ENCODE measurements at regions not wholly inside any gene's neighbourhood (a gene's known extent, or its start where the extent isn't known, plus 50 kb on each side); places are given as distances from the start of the nearest gene placed in this dataset.

- no peak for TF ChIP-seq USF1 (IDR thresholded peaks at IDR 0.05)
- no peak for TF ChIP-seq RAD21 (IDR thresholded peaks at IDR 0.05; ENCODE audit: low read depth)
- no peak for TF ChIP-seq MAX (IDR thresholded peaks at IDR 0.05)
- TF ChIP-seq CEBPB (IDR thresholded peaks at IDR 0.05): no peak
- TF ChIP-seq YY1 (IDR thresholded peaks at IDR 0.05; ENCODE audit: low read depth): no peak
Measured at GRCh38 chr12:42002563-42002962, 142.1 kb downstream of the GXYLT1 start.

- TF ChIP-seq RAD21 (IDR thresholded peaks at IDR 0.05; ENCODE audit: low read depth) (no peak), EP300 (IDR thresholded peaks at IDR 0.05; ENCODE audit: borderline replicate concordance) (no peak), CEBPB (IDR thresholded peaks at IDR 0.05) (no peak), USF1 (IDR thresholded peaks at IDR 0.05) (no peak), MAX (IDR thresholded peaks at IDR 0.05) (no peak), TEAD4 (IDR thresholded peaks at IDR 0.05) (no peak), TCF12 (IDR thresholded peaks at IDR 0.05; ENCODE audit: low read depth) (no peak), REST (IDR thresholded peaks at IDR 0.05; ENCODE audit: low read depth) (no peak)
Measured at GRCh38 chr12:41998436-41998835, 146.2 kb downstream of the GXYLT1 start.

GRCh38 chr12:41993283-41993682 lies 151.4 kb downstream of the GXYLT1 start:
- TF ChIP-seq EP300 (IDR thresholded peaks at IDR 0.05; ENCODE audit: borderline replicate concordance): no peak
- no peak for TF ChIP-seq REST (IDR thresholded peaks at IDR 0.05; ENCODE audit: low read depth)
- TF ChIP-seq FOXM1 (IDR thresholded peaks at IDR 0.05; ENCODE audit: borderline replicate concordance, low read depth): no peak
- no peak for TF ChIP-seq YY1 (IDR thresholded peaks at IDR 0.05; ENCODE audit: low read depth)
- TF ChIP-seq ZBTB7A (IDR thresholded peaks at IDR 0.05; ENCODE audit: low read depth): no peak
- no peak for TF ChIP-seq USF1 (IDR thresholded peaks at IDR 0.05)
- no peak for TF ChIP-seq TEAD4 (IDR thresholded peaks at IDR 0.05)
- TF ChIP-seq CEBPB (IDR thresholded peaks at IDR 0.05): no peak
- TF ChIP-seq TAF1 (IDR thresholded peaks at IDR 0.05; ENCODE audit: low read depth): no peak
- TF ChIP-seq NFIC (IDR thresholded peaks at IDR 0.05): no peak

- TF ChIP-seq CREB1 (IDR thresholded peaks at IDR 0.05; ENCODE audit: low read depth) (no peak), YY1 (IDR thresholded peaks at IDR 0.05; ENCODE audit: low read depth) (no peak), RAD21 (IDR thresholded peaks at IDR 0.05; ENCODE audit: low read depth) (no peak), NFIC (IDR thresholded peaks at IDR 0.05) (no peak), TEAD4 (IDR thresholded peaks at IDR 0.05) (no peak), TCF12 (IDR thresholded peaks at IDR 0.05; ENCODE audit: low read depth) (no peak), ZBTB7A (IDR thresholded peaks at IDR 0.05; ENCODE audit: low read depth) (no peak), FOXM1 (IDR thresholded peaks at IDR 0.05; ENCODE audit: borderline replicate concordance, low read depth) (no peak), USF1 (IDR thresholded peaks at IDR 0.05) (no peak), CEBPB (IDR thresholded peaks at IDR 0.05) (no peak), TAF1 (IDR thresholded peaks at IDR 0.05; ENCODE audit: low read depth) (no peak), EGR1 (IDR thresholded peaks at IDR 0.05) (no peak), REST (IDR thresholded peaks at IDR 0.05; ENCODE audit: low read depth) (no peak), MAX (IDR thresholded peaks at IDR 0.05) (no peak), EP300 (IDR thresholded peaks at IDR 0.05; ENCODE audit: borderline replicate concordance) (no peak)
Measured at GRCh38 chr12:41992692-41993215, 151.9 kb downstream of the GXYLT1 start.

Measured in Ishikawa (cell line).